ENCODE measurements at regions not wholly inside any gene's neighbourhood (a gene's known extent, or its start where the extent isn't known, plus 50 kb on each side); places are given as distances from the start of the nearest gene placed in this dataset.

DNA sequence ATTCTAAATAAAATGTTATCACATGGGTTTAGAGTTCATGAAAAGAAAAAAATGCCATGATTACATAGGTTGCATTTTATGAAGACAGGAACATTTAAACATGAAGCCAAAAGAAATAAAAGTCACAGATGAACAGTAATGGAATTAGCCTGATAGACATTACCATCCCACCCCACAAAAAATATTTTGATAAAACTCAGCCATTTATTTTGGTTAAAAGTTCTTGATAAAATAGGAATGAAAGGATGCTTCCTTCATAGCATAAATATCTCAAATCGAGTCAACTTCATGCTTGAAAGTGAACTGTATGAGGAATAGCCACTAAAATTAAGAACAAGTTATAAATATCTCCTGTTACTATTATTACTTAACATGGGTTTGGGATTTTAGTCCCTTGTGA is 101.9 kb upstream of the TMC3 start:
- TF ChIP-seq POLR2AphosphoS5 (IDR thresholded peaks at IDR 0.05; ENCODE audit: low read depth) (no peak), EZH2 (IDR thresholded peaks at IDR 0.05; ENCODE audit: low read depth, unreplicated experiment) (no peak), JUNB (IDR thresholded peaks at IDR 0.05; ENCODE audit: unreplicated experiment) (no peak), REST (IDR thresholded peaks at IDR 0.05; ENCODE audit: unreplicated experiment) (no peak), EZH2phosphoT487 (IDR thresholded peaks at IDR 0.05; ENCODE audit: unreplicated experiment) (no peak), STAT1 (IDR thresholded peaks at IDR 0.05; ENCODE audit: unreplicated experiment) (no peak), NANOG (IDR thresholded peaks at IDR 0.05; ENCODE audit: borderline replicate concordance) (no peak), ZNF114 (CRISPR knock-in tag; IDR thresholded peaks at IDR 0.05) (no peak), ZNF331 (CRISPR knock-in tag; IDR thresholded peaks at IDR 0.05; ENCODE audit: low read depth) (no peak), CREB1 (CRISPR knock-in tag; IDR thresholded peaks at IDR 0.05; ENCODE audit: low read depth) (no peak)
- TF ChIP-seq, protein P1, sequence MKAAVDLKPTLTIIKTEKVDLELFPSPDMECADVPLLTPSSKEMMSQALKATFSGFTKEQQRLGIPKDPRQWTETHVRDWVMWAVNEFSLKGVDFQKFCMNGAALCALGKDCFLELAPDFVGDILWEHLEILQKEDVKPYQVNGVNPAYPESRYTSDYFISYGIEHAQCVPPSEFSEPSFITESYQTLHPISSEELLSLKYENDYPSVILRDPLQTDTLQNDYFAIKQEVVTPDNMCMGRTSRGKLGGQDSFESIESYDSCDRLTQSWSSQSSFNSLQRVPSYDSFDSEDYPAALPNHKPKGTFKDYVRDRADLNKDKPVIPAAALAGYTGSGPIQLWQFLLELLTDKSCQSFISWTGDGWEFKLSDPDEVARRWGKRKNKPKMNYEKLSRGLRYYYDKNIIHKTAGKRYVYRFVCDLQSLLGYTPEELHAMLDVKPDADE (IDR thresholded peaks at IDR 0.05) = no peak
- TF ChIP-seq, protein P2, sequence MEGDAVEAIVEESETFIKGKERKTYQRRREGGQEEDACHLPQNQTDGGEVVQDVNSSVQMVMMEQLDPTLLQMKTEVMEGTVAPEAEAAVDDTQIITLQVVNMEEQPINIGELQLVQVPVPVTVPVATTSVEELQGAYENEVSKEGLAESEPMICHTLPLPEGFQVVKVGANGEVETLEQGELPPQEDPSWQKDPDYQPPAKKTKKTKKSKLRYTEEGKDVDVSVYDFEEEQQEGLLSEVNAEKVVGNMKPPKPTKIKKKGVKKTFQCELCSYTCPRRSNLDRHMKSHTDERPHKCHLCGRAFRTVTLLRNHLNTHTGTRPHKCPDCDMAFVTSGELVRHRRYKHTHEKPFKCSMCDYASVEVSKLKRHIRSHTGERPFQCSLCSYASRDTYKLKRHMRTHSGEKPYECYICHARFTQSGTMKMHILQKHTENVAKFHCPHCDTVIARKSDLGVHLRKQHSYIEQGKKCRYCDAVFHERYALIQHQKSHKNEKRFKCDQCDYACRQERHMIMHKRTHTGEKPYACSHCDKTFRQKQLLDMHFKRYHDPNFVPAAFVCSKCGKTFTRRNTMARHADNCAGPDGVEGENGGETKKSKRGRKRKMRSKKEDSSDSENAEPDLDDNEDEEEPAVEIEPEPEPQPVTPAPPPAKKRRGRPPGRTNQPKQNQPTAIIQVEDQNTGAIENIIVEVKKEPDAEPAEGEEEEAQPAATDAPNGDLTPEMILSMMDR (conservative IDR thresholded peaks at IDR 0.05; ENCODE audit: low read depth in 2 of 2) = no peak
- TF ChIP-seq, protein P3, sequence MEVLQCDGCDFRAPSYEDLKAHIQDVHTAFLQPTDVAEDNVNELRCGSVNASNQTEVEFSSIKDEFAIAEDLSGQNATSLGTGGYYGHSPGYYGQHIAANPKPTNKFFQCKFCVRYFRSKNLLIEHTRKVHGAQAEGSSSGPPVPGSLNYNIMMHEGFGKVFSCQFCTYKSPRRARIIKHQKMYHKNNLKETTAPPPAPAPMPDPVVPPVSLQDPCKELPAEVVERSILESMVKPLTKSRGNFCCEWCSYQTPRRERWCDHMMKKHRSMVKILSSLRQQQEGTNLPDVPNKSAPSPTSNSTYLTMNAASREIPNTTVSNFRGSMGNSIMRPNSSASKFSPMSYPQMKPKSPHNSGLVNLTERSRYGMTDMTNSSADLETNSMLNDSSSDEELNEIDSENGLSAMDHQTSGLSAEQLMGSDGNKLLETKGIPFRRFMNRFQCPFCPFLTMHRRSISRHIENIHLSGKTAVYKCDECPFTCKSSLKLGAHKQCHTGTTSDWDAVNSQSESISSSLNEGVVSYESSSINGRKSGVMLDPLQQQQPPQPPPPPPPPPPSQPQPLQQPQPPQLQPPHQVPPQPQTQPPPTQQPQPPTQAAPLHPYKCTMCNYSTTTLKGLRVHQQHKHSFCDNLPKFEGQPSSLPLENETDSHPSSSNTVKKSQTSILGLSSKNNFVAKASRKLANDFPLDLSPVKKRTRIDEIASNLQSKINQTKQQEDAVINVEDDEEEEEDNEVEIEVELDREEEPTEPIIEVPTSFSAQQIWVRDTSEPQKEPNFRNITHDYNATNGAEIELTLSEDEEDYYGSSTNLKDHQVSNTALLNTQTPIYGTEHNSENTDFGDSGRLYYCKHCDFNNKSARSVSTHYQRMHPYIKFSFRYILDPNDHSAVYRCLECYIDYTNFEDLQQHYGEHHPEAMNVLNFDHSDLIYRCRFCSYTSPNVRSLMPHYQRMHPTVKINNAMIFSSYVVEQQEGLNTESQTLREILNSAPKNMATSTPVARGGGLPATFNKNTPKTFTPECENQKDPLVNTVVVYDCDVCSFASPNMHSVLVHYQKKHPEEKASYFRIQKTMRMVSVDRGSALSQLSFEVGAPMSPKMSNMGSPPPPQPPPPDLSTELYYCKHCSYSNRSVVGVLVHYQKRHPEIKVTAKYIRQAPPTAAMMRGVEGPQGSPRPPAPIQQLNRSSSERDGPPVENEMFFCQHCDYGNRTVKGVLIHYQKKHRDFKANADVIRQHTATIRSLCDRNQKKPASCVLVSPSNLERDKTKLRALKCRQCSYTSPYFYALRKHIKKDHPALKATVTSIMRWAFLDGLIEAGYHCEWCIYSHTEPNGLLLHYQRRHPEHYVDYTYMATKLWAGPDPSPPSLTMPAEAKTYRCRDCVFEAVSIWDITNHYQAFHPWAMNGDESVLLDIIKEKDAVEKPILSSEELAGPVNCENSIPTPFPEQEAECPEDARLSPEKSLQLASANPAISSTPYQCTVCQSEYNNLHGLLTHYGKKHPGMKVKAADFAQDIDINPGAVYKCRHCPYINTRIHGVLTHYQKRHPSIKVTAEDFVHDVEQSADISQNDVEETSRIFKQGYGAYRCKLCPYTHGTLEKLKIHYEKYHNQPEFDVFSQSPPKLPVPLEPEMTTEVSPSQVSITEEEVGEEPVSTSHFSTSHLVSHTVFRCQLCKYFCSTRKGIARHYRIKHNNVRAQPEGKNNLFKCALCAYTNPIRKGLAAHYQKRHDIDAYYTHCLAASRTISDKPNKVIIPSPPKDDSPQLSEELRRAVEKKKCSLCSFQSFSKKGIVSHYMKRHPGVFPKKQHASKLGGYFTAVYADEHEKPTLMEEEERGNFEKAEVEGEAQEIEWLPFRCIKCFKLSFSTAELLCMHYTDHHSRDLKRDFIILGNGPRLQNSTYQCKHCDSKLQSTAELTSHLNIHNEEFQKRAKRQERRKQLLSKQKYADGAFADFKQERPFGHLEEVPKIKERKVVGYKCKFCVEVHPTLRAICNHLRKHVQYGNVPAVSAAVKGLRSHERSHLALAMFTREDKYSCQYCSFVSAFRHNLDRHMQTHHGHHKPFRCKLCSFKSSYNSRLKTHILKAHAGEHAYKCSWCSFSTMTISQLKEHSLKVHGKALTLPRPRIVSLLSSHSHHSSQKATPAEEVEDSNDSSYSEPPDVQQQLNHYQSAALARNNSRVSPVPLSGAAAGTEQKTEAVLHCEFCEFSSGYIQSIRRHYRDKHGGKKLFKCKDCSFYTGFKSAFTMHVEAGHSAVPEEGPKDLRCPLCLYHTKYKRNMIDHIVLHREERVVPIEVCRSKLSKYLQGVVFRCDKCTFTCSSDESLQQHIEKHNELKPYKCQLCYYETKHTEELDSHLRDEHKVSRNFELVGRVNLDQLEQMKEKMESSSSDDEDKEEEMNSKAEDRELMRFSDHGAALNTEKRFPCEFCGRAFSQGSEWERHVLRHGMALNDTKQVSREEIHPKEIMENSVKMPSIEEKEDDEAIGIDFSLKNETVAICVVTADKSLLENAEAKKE (CRISPR knock-in tag; IDR thresholded peaks at IDR 0.05) = no peak

Measured in GM23338 (cell line).